Vagina (tissue), 2 donors: ENCODE measurements at regions not wholly inside any gene's neighbourhood (a gene's known extent, or its start where the extent isn't known, plus 50 kb on each side); places are given as distances from the start of the nearest gene placed in this dataset.

Experiments used
- CTCF ChIP-seq, 3 experiments: fragments of 450-650 bp in 2 of 3; fragments of 200-600 bp in 1 of 3; sonication (generic) in 1 of 3; IDR thresholded peaks; one replicate each; pipeline ENCODE4 v1.5.1; 2017 to 2019; ENCODE audit warnings: antibody characterized with exemption in 3 of 3, mild to moderate bottlenecking in 2 of 3, moderate library complexity in 2 of 3
- POLR2A ChIP-seq, 2 donors: fragments of 450-650 bp; IDR thresholded peaks; one replicate each; pipeline ENCODE4 v1.6.1; 2017; ENCODE audit warnings: antibody characterized with exemption in 2 of 2, mild to moderate bottlenecking in 2 of 2, moderate library complexity in 2 of 2
- POLR2AphosphoS5 ChIP-seq, 2 donors: sonication (generic); formaldehyde crosslinking; IDR thresholded peaks; one replicate each; pipeline ENCODE4 v1.9.0; 2017; ENCODE audit warnings: antibody characterized with exemption in 2 of 2, mild to moderate bottlenecking in 2 of 2, low read depth in 1 of 2; ENCODE audit not compliant: insufficient read depth in 1 of 2

- TF ChIP-seq POLR2A (IDR thresholded peaks at IDR 0.05) (no peak), CTCF (IDR thresholded peaks at IDR 0.05) (no peak), POLR2AphosphoS5 (IDR thresholded peaks at IDR 0.05; ENCODE audit: insufficient read depth in 1 of 2, low read depth in 1 of 2) (no peak)
Measured at GRCh38 chr7:115297656-115298055, 375.8 kb downstream of the MDFIC start.
